ENCODE measurements at regions not wholly inside any gene's neighbourhood (a gene's known extent, or its start where the extent isn't known, plus 50 kb on each side); places are given as distances from the start of the nearest gene placed in this dataset.

DNA sequence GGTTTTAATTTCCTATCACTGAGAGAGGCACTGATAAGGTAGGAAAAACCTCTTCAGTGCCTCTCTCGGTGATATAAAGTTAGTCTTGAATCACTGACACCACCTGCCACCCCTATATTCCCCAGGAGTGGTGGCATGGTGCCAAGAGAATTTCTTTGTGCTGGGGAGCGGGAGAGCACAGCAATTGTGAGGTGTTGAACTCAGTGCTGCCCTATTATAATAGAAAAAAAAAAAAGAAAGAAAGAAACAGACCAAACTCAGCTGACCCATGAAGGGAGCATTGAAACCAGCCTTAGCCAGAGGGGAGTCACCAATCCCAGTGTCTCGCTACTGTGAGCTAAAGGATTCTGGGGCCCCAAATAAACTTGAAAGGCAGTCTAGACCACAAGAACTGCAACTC lies 201.4 kb upstream of the STT3B start:
- peak overlapping the region; percentile 24 for H2BK12ac ChIP-seq (ENCODE audit: low read length)
- H4K91ac ChIP-seq (ENCODE audit: low read depth, low read length): no peak overlapping the region
- WGBS (ENCODE audit: extremely low coverage, insufficient coverage, insufficient read length): no CpG with 5 or more reads among the region's 3 CpGs
- no peaks in the 10 kb centered on the region for H3K79me1 ChIP-seq (ENCODE audit: low read length)
- H3K9ac ChIP-seq (ENCODE audit: low read length): no peak overlapping the region
- no peak overlapping the region for H3K4me2 ChIP-seq (ENCODE audit: low read length)
- peaks cover 4% of the 10 kb centered on the region for H3K9me3 ChIP-seq (ENCODE audit: insufficient read depth, low read depth, low read length)
- no peaks in the 10 kb centered on the region for H3K36me3 ChIP-seq (ENCODE audit: control insufficient read depth in 1 of 2, insufficient read depth in 2 of 2, low read length in 2 of 2)
- H3K4me3 ChIP-seq (ENCODE audit: low read depth, low read length): no peak overlapping the region
- no peak overlapping the region for H4K8ac ChIP-seq (ENCODE audit: low read depth, low read length)
- no peaks in the 10 kb centered on the region for H3K79me2 ChIP-seq (ENCODE audit: control insufficient read depth, insufficient read depth, low read length, poor library complexity)
- H3K4ac ChIP-seq (ENCODE audit: low read depth, low read length): no peak overlapping the region
- no peaks in the 10 kb centered on the region for H3K4me1 ChIP-seq (ENCODE audit: control insufficient read depth in 1 of 2, insufficient read depth in 2 of 2, low read length in 2 of 2)
- H2BK120ac ChIP-seq (ENCODE audit: insufficient read depth, low read length, poor library complexity): no peak overlapping the region
- DNase-seq: no peak
- no peak overlapping the region for H2AFZ ChIP-seq (ENCODE audit: insufficient read depth, low read length, poor library complexity)
- H3K27ac ChIP-seq (ENCODE audit: low read depth, low read length): no peak overlapping the region
- H2AK5ac ChIP-seq (ENCODE audit: low read length): no peak overlapping the region
- no peak overlapping the region for H3K23ac ChIP-seq (ENCODE audit: low read length)
- no peak overlapping the region for H3K18ac ChIP-seq (ENCODE audit: low read length)
- no peak overlapping the region for H2BK5ac ChIP-seq (ENCODE audit: low read depth, low read length, poor library complexity)
- H3K14ac ChIP-seq (ENCODE audit: low read length): no peak overlapping the region
- no peaks in the 10 kb centered on the region for H3K27me3 ChIP-seq (ENCODE audit: insufficient read depth, low read length)
- H4K12ac ChIP-seq (ENCODE audit: low read depth, low read length): no peak overlapping the region

DNA sequence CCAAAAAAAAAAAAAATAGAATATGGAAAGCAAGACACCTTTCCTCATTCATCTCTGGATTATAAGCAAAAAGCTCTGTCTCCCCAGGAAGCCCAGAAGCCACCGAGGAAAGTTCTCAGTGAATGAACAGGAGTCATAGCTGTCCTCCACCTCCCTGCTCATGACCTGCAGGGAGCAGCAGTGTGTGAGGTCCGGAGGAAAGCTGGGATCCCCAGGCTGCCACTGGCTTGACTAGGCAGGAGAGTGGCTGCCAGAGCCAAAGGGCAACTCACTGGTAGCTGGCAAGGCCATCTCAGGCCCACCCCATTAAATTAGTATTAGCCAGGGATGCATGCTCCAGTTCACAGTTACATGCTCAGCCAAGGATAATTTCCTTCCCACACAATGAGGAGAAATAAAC lies 191.6 kb upstream of the STT3B start:
- H3K18ac ChIP-seq (ENCODE audit: low read length): no peak overlapping the region
- no peak overlapping the region for H3K4me2 ChIP-seq (ENCODE audit: low read length)
- peaks cover 0 to 2% of the 10 kb centered on the region in 2 experiments for H3K4me1 ChIP-seq (ENCODE audit: control insufficient read depth in 1 of 2, insufficient read depth in 2 of 2, low read length in 2 of 2)
- no peak overlapping the region for H4K12ac ChIP-seq (ENCODE audit: low read depth, low read length)
- no peaks in the 10 kb centered on the region for H3K27me3 ChIP-seq (ENCODE audit: insufficient read depth, low read length)
- H3K36me3 ChIP-seq (ENCODE audit: control insufficient read depth in 1 of 2, insufficient read depth in 2 of 2, low read length in 2 of 2): no peaks in the 10 kb centered on the region
- no peaks in the 10 kb centered on the region for H3K79me1 ChIP-seq (ENCODE audit: low read length)
- H2BK12ac ChIP-seq (ENCODE audit: low read length): no peak overlapping the region
- no peak overlapping the region for H2BK120ac ChIP-seq (ENCODE audit: insufficient read depth, low read length, poor library complexity)
- H2BK5ac ChIP-seq (ENCODE audit: low read depth, low read length, poor library complexity): no peak overlapping the region
- H2AFZ ChIP-seq (ENCODE audit: insufficient read depth, low read length, poor library complexity): no peak overlapping the region
- H3K79me2 ChIP-seq (ENCODE audit: control insufficient read depth, insufficient read depth, low read length, poor library complexity): no peaks in the 10 kb centered on the region
- DNase-seq: no peak
- no peak overlapping the region for H4K8ac ChIP-seq (ENCODE audit: low read depth, low read length)
- H2AK5ac ChIP-seq (ENCODE audit: low read length): no peak overlapping the region
- H3K4ac ChIP-seq (ENCODE audit: low read depth, low read length): no peak overlapping the region
- H3K9me3 ChIP-seq (ENCODE audit: insufficient read depth, low read depth, low read length): no peaks in the 10 kb centered on the region
- H3K4me3 ChIP-seq (ENCODE audit: low read depth, low read length): no peak overlapping the region
- no peak overlapping the region for H3K27ac ChIP-seq (ENCODE audit: low read depth, low read length)
- no peak overlapping the region for H3K14ac ChIP-seq (ENCODE audit: low read length)
- no peak overlapping the region for H3K23ac ChIP-seq (ENCODE audit: low read length)
- no peak overlapping the region for H4K91ac ChIP-seq (ENCODE audit: low read depth, low read length)
- no peak overlapping the region for H3K9ac ChIP-seq (ENCODE audit: low read length)
- no CpG with 5 or more reads among the region's 2 CpGs for WGBS (ENCODE audit: extremely low coverage, insufficient coverage, insufficient read length)

DNA sequence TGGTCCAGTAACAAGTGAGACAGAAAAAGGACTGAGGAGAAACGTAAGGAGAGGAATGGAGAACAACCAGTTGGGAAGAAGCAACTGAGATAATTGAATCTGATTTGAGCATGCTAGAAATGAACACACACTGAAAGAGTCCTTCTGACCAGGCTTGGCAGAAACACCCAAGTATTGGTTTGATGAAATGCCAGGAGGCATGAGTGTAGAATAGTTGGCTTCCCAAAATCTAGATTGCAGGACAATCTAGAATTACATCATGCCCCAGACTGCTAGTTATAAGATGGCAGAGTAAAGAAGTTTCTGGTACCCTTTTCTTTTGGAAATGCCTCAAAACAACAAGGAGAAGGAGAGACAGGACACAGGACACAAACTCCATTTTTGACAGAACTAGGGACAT lies 189.7 kb upstream of the STT3B start:
- H4K8ac ChIP-seq (ENCODE audit: low read depth, low read length): no peak overlapping the region
- no peak overlapping the region for H3K4me2 ChIP-seq (ENCODE audit: low read length)
- no peaks in the 10 kb centered on the region for H3K9me3 ChIP-seq (ENCODE audit: insufficient read depth, low read depth, low read length)
- no peak overlapping the region for H2BK120ac ChIP-seq (ENCODE audit: insufficient read depth, low read length, poor library complexity)
- no peak overlapping the region for H3K4me3 ChIP-seq (ENCODE audit: low read depth, low read length)
- H3K79me1 ChIP-seq (ENCODE audit: low read length): no peaks in the 10 kb centered on the region
- WGBS (ENCODE audit: extremely low coverage, insufficient coverage, insufficient read length): no CpG with 5 or more reads among the region's 1 CpG
- no peak overlapping the region for H3K18ac ChIP-seq (ENCODE audit: low read length)
- H2AFZ ChIP-seq (ENCODE audit: insufficient read depth, low read length, poor library complexity): no peak overlapping the region
- H3K4me1 ChIP-seq (ENCODE audit: control insufficient read depth in 1 of 2, insufficient read depth in 2 of 2, low read length in 2 of 2): peaks cover 0 to 2% of the 10 kb centered on the region in 2 experiments
- H3K27me3 ChIP-seq (ENCODE audit: insufficient read depth, low read length): no peaks in the 10 kb centered on the region
- H2BK12ac ChIP-seq (ENCODE audit: low read length): no peak overlapping the region
- no peak overlapping the region for H4K12ac ChIP-seq (ENCODE audit: low read depth, low read length)
- no peaks in the 10 kb centered on the region for H3K79me2 ChIP-seq (ENCODE audit: control insufficient read depth, insufficient read depth, low read length, poor library complexity)
- no peak overlapping the region for H4K91ac ChIP-seq (ENCODE audit: low read depth, low read length)
- no peak overlapping the region for H3K27ac ChIP-seq (ENCODE audit: low read depth, low read length)
- no peaks in the 10 kb centered on the region for H3K36me3 ChIP-seq (ENCODE audit: control insufficient read depth in 1 of 2, insufficient read depth in 2 of 2, low read length in 2 of 2)
- no peak overlapping the region for H3K23ac ChIP-seq (ENCODE audit: low read length)
- DNase-seq: no peak
- no peak overlapping the region for H2BK5ac ChIP-seq (ENCODE audit: low read depth, low read length, poor library complexity)
- no peak overlapping the region for H3K9ac ChIP-seq (ENCODE audit: low read length)
- no peak overlapping the region for H3K14ac ChIP-seq (ENCODE audit: low read length)
- no peak overlapping the region for H2AK5ac ChIP-seq (ENCODE audit: low read length)
- H3K4ac ChIP-seq (ENCODE audit: low read depth, low read length): no peak overlapping the region

DNA sequence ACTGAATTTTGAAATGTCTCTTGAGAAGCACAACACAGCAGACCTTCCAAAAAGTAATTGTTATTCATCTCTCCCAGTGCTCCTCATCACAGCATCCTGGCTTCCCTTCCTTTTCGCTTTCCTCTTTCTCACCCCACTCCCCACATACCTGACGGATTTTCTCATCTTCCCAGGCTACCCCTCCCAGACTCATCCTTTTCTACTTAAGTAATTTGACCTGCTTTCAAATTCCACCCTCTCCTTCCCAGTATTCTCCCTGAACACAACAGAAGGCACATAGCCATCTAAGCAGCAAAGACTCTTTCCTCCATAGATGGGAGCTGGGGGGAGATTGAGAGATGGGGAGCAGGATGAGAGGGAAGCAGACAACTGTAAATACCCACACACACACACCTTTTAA lies 187.1 kb upstream of the STT3B start:
- Histone ChIP-seq H2AK5ac (ENCODE audit: low read length) (no peak overlapping the region), H3K4me3 (ENCODE audit: low read depth, low read length) (no peak overlapping the region), H4K8ac (ENCODE audit: low read depth, low read length) (no peak overlapping the region), H3K14ac (ENCODE audit: low read length) (no peak overlapping the region), H3K9me3 (ENCODE audit: insufficient read depth, low read depth, low read length) (no peaks in the 10 kb centered on the region), H3K4me2 (ENCODE audit: low read length) (no peak overlapping the region), H2AFZ (ENCODE audit: insufficient read depth, low read length, poor library complexity) (no peak overlapping the region), H3K27me3 (ENCODE audit: insufficient read depth, low read length) (no peaks in the 10 kb centered on the region), H3K4ac (ENCODE audit: low read depth, low read length) (no peak overlapping the region), H3K18ac (ENCODE audit: low read length) (no peak overlapping the region), H2BK5ac (ENCODE audit: low read depth, low read length, poor library complexity) (no peak overlapping the region), H3K79me1 (ENCODE audit: low read length) (no peaks in the 10 kb centered on the region), H4K91ac (ENCODE audit: low read depth, low read length) (no peak overlapping the region), H3K79me2 (ENCODE audit: control insufficient read depth, insufficient read depth, low read length, poor library complexity) (no peaks in the 10 kb centered on the region), H3K27ac (ENCODE audit: low read depth, low read length) (no peak overlapping the region), H3K23ac (ENCODE audit: low read length) (no peak overlapping the region), H3K4me1 (ENCODE audit: control insufficient read depth in 1 of 2, insufficient read depth in 2 of 2, low read length in 2 of 2) (no peaks in the 10 kb centered on the region), H3K9ac (ENCODE audit: low read length) (no peak overlapping the region), H4K12ac (ENCODE audit: low read depth, low read length) (no peak overlapping the region), H3K36me3 (ENCODE audit: control insufficient read depth in 1 of 2, insufficient read depth in 2 of 2, low read length in 2 of 2) (no peaks in the 10 kb centered on the region), H2BK12ac (ENCODE audit: low read length) (no peak overlapping the region), H2BK120ac (ENCODE audit: insufficient read depth, low read length, poor library complexity) (no peak overlapping the region)
- DNase-seq: no peak
- no CpG with 5 or more reads among the region's 2 CpGs for WGBS (ENCODE audit: extremely low coverage, insufficient coverage, insufficient read length)

Data from trophoblast cell (in vitro differentiated cells and primary cell).